ENCODE measurements at regions not wholly inside any gene's neighbourhood (a gene's known extent, or its start where the extent isn't known, plus 50 kb on each side); places are given as distances from the start of the nearest gene placed in this dataset.

DNA sequence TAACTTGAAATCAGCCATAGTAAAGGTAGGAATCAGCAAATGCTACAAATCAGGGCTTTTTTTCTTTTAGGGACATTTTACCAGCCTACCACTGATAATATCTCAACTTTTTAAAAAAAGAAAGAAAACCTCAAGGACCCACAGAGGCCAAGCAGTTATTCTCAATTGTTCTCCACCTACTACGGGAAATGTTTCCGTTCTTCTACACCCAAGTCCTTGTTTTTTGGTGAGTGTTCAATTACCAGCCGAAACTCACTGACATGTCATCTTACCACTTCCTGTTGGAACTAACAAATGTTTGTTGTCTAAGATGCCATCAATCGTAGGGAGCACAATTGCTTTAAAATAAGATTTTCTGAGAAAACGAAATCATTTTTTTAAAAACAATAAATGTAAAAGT is 50.2 kb upstream of the CDK1 start:
- no peak for DNase-seq

DNA sequence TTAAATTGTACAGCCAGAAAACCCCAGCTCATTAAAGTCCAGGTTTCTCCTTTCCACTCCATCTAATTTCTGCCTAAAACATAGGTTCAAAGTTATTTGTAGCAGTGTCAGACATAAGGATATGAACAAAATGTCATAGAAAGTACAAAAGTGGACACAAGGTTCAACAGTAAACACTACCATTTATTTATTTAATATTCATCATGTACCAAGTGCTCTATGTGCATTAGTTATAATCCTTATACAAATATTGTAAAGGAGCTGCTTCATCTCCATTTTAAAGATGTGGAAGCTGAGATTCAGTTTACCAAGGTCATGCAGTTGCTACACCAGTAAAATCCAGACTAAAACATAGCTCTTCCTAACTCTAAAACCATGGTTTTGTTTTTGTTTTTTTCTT is 52.0 kb upstream of the CDK1 start:
- DNase-seq = no peak

- DNase-seq = no peak
Observed at GRCh38 chr10:60722623-60723022, 55.7 kb upstream of the CDK1 start.

DNA sequence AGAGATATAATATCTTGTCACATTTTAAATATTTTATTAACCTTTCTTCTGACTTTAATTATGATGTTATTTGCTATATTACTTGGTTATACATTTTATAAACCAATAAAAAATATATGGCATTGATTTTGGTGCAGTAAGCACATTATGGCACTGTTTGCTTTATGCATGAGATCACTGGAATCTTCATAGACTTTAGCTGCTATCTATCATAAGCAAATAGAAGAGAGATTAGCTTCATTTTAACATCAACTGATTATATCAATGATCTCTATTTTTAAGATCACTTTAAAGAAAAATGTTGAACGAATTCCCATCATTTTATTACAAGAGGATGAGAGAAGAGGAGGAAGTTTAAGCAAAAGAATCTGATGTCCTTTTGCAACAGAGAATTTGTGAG is 58.6 kb upstream of the CDK1 start:
- no peak for DNase-seq

DNA sequence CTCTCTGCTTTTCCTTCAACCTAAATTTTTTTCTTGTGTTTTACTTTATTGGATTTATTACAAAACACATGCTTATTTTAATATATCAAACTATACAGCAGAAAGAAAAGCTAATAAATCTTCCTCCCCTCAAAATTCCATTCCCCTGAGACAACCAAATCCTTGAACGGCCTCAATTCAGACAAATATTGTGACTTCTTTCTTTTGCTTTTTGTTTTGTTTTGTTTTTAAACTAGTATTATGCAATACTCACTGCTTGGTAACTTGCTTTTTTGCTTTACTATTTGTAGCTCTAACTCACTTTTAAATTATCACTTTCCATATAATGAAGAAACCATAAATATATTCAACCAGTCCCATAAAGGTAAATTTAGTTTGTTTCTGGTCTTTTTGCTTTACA is 59.4 kb upstream of the CDK1 start:
- DNase-seq = no peak

DNA sequence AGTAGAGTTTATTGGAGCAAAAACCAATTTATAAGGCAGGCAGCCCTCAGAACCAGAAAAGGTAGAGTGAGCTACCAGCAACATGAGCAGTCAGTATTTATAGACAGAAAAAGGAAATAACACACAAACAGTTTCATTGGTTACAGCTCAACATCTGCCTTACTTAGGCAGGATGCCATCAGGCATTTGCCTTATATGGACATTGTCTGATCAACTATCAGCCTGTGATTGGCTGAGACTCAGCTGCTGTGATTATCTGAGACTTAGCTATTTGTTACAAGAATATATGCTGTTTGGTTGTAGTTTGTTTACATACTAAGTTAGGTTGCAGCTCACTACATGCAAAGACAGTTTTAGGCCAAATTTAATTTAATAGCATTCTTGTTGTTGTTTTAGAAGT is 60.4 kb upstream of the CDK1 start:
- no peak for DNase-seq

- no peak for DNase-seq
Observed at GRCh38 chr10:60714233-60714632, 64.0 kb upstream of the CDK1 start.

DNA sequence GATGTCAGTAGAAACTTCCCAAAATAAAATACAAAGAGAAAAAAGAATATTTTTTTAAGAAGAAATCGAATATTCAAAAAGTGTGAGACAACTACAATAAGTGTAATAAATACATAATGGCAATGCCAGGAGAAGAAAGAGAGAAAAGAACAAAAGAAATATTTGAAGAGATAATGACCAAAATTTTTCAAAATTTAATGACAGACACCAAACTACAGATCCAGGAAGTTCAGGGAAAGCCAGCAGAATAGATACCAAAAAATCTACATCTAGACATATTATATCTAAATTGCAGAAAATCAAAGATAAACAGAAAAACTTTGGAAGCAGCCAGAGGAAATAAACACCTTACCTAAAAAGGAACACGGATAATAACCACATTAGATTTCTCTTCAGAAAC is 66.8 kb upstream of the CDK1 start:
- DNase-seq = no peak

DNA sequence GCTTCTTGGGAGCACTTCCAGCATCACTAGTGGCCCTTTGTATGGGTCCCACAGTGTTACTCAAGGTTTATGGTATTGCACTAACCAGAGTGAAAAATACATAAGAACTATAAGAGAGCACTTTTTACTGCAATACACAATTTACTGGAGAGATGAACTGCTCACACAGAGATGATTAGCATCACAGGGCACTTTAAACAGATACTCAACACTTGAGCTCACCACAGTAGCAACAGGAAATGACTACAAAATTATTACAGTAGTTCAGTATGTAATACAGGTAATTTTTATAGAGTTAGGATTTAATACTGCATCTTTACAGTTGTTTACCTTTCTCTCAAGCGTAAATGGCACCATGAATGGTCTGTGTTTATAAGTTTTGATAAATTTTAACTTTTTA is 68.2 kb upstream of the CDK1 start:
- DNase-seq = no peak

- DNase-seq = no peak
Observed at GRCh38 chr10:60708666-60709065, 69.6 kb upstream of the CDK1 start.

GRCh38 chr10:60707841-60708240 is 70.4 kb upstream of the CDK1 start:
- no peak for DNase-seq

DNA sequence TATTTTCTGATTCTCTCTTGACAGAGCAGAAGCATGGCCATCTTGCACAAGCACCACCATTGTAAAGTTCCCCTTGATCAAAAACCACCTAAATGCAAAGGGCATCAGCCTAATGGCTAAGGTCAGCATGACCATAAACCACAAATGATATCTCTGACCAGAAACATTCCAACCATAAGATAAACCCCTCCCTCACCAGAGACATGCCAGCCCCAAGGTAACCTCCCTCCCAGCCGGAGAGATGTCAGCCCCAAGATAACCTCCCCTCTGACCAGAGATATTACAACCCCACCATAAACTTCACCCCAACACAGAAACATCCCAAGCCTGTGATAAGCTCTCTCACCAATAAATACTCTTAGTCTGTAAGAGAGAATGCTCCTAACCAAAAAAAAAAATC is 72.1 kb upstream of the CDK1 start:
- DNase-seq = no peak

DNA sequence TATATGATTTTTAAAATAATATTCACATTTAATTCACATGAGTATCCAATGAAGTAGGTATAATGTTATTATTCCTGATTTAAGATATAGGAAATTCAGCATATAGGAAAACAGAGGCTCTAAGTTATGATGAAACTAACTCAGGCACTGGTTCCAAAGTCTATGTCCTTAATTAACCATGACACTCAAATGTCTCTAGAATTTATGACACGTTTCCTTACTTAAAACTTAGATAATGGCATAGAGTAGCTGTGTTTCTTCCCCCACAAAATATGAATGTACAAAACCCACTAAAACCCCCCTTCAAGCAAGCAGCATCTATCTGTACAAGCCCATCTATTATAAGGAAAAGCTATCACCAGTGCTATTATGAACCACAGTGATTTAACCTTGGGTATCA is 72.9 kb upstream of the CDK1 start:
- no peak for DNase-seq

- no peak for DNase-seq
Observed at GRCh38 chr10:60704471-60704870, 73.8 kb upstream of the CDK1 start.

GRCh38 chr10:60703266-60704041 is 74.8 kb upstream of the CDK1 start:
- no peak for DNase-seq

- DNase-seq = no peak
Observed at GRCh38 chr10:60687679-60688078, 90.6 kb upstream of the CDK1 start.

GRCh38 chr10:60684091-60684490 is 94.2 kb upstream of the CDK1 start:
- DNase-seq = no peak

- DNase-seq = no peak
Observed at GRCh38 chr10:60681103-60681502, 97.2 kb upstream of the CDK1 start.

DNA sequence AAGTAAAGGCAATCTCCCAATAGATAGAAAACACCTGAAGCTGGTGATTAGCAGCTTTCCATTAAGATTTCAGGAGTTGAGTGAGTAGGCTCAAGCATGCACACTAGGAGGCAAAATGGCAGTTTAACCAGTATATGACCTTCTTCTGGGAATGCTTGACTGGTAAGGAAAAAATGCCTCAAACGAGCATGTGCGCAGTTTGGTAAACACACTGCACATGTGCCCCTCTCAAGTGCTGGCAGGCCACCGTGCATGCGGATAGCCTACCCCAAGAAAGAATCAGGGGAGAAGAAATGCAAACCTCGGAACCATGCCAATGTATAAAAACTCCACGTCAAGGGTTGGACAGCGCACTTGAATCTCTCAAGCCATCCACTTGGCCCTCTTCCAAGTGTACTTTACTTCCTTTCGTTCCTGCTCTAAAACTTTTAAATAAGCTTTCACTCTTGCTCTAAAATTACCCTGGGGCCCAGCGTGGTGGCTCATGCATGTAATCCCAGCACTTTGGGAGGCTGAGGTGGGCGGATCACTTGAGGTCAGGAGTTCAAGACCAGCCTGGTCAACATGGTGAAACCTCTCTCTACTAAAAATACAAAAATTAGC is 98.8 kb upstream of the CDK1 start:
- DNase-seq = no peak

- no peak for DNase-seq
Observed at GRCh38 chr10:60678978-60679377, 99.3 kb upstream of the CDK1 start.

- no peak for DNase-seq
Observed at GRCh38 chr10:60677531-60678129, 100.6 kb upstream of the CDK1 start.

DNA sequence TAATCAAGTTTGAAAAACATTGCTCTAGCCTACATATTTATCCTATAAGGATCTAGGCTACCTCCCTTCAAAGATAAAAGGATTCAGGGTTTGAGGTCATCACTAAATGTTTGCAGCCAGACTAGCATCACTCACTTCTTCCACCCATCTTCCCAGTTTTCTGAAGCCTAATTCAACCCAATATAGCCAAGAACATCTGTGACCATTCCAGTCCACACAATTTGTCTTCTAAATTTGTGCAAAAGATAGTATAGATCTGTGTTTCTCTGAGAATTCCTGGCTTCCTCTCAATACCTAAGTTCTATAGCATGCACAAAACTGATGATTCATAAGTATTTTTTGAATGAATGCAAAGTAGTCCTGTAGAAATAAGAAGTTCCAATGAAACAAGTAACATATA is 103.0 kb upstream of the CDK1 start:
- no peak for DNase-seq

- no peak for DNase-seq
Observed at GRCh38 chr10:60669501-60669900, 108.8 kb upstream of the CDK1 start.

GRCh38 chr10:60666221-60666620 is 112.1 kb upstream of the CDK1 start:
- DNase-seq = no peak

GRCh38 chr10:60664859-60665258 is 113.4 kb upstream of the CDK1 start:
- no peak for DNase-seq
